C4-2B (cell line): ENCODE measurements at regions not wholly inside any gene's neighbourhood (a gene's known extent, or its start where the extent isn't known, plus 50 kb on each side); places are given as distances from the start of the nearest gene placed in this dataset.

Source experiments
- H3K27ac ChIP-seq: fragments of 450-650 bp; 2 replicates; pipeline ENCODE4 v1.5.1; 2017
- CTCF ChIP-seq: fragments of 450-650 bp; conservative IDR thresholded peaks from 2 replicates; pipeline ENCODE4 v1.5.1; 2017; ENCODE audit warnings: mild to moderate bottlenecking
- ZFX ChIP-seq: fragments of 450-650 bp; IDR thresholded peaks from 2 replicates; pipeline ENCODE4 v1.6.1; 2017

- no peak overlapping the region for H3K27ac ChIP-seq
- no peak for TF ChIP-seq ZFX
- no peak for TF ChIP-seq CTCF
Observed at GRCh38 chr19:30174357-30174645, 197.9 kb upstream of the ZNF536 start.

- TF ChIP-seq CTCF (no peak), ZFX (no peak)
- no peak overlapping the region for H3K27ac ChIP-seq
Observed at GRCh38 chr19:30174791-30175190, 197.4 kb upstream of the ZNF536 start.

- TF ChIP-seq CTCF = no peak
- TF ChIP-seq ZFX = no peak
- H3K27ac ChIP-seq = no peak overlapping the region
Observed at GRCh38 chr19:30175987-30176386, 196.2 kb upstream of the ZNF536 start.

- no peak overlapping the region for H3K27ac ChIP-seq
- TF ChIP-seq CTCF (no peak), ZFX (no peak)
Observed at GRCh38 chr19:30178721-30179402, 193.3 kb upstream of the ZNF536 start.

GRCh38 chr19:30180691-30181090, 191.5 kb upstream of the ZNF536 start:
- TF ChIP-seq ZFX = no peak
- no peak for TF ChIP-seq CTCF

GRCh38 chr19:30183807-30184490, 188.2 kb upstream of the ZNF536 start:
- no peak for TF ChIP-seq CTCF
- no peak for TF ChIP-seq ZFX
- no peak overlapping the region for H3K27ac ChIP-seq

More at GRCh38 chr19:30180691-30181090, 191.5 kb upstream of the ZNF536 start:
- no peak overlapping the region for H3K27ac ChIP-seq

GRCh38 chr19:30202060-30202600, 170.1 kb upstream of the ZNF536 start:
- H3K27ac ChIP-seq = no peak overlapping the region
- TF ChIP-seq CTCF = no peak
- TF ChIP-seq ZFX = no peak
